ENCODE measurements at regions not wholly inside any gene's neighbourhood (a gene's known extent, or its start where the extent isn't known, plus 50 kb on each side); places are given as distances from the start of the nearest gene placed in this dataset.
"Not testable (repeated sequence)": the region's sequence is repeated elsewhere in the genome, so short reads cannot be mapped to it uniquely, and the experiment has no call there.

DNA sequence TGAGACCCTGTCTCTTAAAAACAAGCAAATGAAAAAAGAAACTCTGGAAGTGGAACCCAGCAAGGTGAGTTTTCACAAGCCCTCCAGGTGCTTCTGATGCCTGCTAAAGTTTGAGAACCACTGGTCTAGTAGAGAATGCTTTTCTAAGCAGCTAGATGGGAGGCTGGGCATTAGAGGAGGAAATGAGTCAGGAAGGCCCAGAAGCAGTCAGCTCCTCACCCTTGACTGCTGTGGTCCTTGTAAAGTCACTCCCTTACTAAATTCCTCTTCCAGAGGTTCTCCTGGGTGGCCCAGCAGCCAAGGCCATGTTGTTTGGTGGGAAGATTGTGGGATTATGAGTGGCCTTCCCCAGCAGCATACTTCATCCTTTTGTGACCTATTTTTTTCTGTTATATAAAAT lies 52.0 kb upstream of the FYN start:
- no peak for DNase-seq (ENCODE audit: low spot score)

DNA sequence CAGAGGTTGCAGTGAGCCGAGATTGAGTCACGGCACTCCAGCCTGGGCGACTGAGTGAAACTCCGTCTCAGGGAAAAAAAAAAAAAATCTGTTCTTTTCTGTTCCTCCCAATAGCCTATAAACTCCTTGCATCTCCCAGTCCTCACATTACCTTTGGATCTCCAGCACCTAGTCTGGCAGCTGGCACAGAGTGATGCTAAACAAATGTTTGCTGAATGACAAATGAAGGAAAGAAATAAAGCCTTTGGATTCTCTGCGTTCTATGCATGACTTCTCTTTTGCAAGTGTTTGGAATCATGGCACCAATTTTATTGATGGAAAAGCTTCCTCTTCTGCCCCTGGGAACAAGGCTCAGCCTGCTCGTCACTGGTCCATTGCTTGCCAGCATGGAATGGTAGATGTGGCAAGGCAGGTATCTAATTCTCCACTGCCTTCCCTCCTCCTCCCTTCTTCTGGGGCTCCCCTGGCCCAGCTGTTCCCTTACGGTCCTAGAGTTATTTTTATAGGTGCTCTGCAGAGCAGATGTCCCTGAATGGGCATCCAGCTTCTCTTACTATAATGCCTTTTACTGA lies 53.6 kb upstream of the FYN start:
- no peak for DNase-seq (ENCODE audit: low spot score)

GRCh38 chr6:111927321-111927720 lies 54.1 kb upstream of the FYN start:
- no peak for DNase-seq (ENCODE audit: low spot score)

DNA sequence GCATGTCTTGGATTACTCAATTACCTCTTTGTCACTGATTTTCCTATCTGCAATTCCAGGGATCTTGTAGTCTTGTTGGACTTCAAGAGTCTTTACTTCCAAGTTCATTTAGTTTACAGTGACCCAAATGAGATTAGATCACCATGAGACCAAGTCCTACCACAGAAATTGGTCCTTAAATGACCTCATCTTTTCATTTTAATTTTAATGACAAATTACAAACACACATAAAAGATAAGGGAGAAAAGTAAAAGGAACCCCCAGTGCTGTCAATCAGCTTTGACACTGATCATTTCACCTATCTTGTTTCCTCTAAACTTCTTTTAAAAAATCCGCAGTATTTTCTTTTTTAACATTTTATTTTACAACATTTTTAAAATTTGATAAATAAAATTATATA lies 54.9 kb upstream of the FYN start:
- DNase-seq (ENCODE audit: low spot score), result no peak

DNA sequence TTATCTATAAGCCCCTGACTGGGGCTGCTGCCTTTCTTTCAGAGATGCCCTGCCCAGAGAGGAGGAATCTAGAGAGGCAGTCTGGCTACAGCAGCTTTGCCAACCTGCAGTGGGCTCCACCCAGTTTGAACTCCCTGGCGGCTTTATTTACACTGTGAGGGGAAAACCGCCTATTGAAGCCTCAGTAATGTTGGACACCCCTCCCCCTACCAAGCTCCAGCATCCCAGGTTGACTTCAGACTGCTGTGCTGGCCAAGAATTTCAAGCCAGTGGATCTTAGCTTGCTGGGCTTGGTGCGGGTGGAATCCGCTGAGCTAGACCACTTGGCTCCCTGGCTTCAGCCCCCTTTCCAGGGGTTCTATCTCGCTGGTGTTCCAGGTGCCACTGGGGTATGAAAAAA lies 61.4 kb upstream of the FYN start:
- DNase-seq (ENCODE audit: low spot score), result not testable (repeated sequence)

DNA sequence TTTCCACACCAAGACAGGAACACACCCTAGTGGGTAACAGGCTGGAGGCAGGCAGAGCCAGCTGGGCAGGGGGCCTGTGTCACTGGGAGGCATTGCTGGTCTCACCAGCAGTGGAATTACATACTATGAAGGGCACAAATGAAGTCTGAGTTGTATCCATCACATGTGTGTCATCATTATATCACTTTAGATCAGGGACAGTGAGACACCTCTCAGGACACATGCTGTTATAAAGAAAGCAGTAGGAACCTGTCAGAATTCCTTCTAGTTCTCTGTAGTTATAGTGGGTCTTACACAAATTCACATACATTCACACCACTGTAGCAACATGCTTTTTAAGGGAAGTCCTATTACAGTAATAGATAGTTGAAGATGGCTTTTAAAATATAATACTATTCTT lies 63.5 kb upstream of the FYN start:
- no peak for DNase-seq (ENCODE audit: low spot score)

DNA sequence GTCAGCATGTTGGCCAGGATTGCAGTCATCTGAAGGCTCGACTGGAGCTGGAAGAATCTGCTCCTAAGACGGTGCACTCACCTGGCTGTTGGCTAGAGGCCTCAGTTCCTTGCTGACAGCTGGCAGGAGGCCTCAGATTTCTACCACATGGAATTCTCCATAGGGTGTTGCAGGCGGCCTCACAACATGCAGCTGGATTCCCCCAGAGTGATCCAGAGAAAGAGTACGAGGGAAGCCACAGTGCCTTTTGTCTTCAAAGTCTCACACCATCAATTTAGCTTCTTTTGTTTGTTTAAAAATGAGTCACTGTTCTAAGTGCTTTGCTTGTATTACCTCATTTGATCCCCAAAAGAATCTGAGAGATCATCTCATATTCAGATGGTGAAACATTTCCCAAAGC lies 65.5 kb upstream of the FYN start:
- DNase-seq (ENCODE audit: low spot score), result no peak

- DNase-seq (ENCODE audit: low spot score), result no peak
These were observed 66.7 kb upstream of the FYN start for GRCh38 chr6:111939902-111940301.

DNA sequence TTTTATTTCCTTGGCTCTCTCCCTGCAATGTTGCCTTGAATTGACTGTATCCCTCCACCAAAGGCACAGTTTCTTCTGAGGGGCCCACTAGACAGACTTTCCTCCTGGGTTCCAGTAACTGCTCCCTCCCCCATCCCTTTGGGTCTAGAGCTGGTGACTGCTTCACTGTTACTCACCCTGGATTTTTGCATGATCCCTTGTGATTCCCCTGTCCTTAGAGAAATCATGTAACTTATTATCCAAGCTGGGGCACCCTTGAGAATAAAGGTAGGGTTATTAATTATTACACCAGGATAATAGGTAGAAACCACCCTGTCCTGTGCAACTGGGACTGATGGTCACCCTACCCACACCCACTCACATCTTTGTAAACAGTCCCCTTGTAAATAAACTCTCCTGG lies 67.5 kb upstream of the FYN start:
- no peak for DNase-seq (ENCODE audit: low spot score)

- no peak for DNase-seq (ENCODE audit: low spot score)
These were observed 68.6 kb upstream of the FYN start for GRCh38 chr6:111941686-111942330.

DNA sequence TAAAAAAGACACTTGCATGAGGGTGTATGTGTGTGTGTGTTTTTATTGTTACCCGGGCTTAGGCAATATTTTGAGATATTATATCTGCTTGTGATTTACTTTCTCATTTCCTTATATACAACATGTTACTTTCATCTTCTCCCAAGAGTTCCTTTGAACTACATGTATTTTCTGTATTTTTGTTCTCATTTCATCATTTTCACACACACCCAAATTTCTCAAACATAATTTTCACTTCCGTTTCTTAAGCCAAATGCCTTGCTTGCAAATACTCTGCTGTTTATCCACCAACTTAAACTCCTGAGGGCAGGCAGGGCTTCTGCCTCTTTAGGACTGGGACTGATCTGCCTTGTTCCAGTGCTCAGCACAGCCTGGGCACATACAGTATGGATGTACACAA lies 69.3 kb upstream of the FYN start:
- no peak for DNase-seq (ENCODE audit: low spot score)

DNA sequence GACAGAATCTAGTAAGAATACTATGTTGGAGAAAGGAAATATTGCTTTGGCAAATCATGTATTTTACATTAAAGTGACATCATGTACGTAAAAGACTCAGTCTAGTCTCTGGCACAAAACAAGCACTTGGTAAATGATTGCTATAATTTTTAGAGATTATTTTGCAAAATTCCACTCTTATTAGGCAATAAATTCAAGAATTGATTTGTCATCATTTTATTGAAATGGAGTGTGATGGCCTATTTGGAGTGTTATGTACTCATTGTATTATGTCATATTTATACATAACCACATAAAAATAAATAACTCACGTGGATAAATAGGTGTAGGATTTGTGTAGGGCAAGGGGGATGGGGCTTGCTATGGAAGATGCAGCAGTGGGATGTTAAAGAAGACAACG lies 70.0 kb upstream of the FYN start:
- DNase-seq (ENCODE audit: low spot score), result no peak

- DNase-seq (ENCODE audit: low spot score), result no peak
These were observed 70.5 kb upstream of the FYN start for GRCh38 chr6:111943726-111944125.

- DNase-seq (ENCODE audit: low spot score), result no peak
These were observed 71.3 kb upstream of the FYN start for GRCh38 chr6:111944541-111944940.

DNA sequence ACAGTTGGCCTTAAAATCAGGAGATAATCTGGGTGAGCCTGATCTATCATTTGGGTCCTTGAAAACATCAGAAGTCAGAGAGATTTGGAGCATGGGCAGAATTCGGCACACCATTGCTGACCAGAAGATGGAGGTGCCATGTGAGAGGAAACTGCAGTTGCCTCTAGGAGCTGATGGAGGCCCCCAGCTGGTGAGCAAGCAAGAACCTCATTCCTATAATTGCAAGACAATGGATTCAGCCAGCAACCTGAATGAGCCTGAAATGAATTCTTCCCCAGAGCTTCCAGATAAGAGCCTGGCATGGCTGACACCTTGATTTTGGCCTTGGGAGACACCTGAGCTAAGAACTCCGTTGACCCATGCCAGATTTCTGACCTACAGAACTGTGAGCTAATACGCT lies 76.3 kb upstream of the FYN start:
- no peak for DNase-seq (ENCODE audit: low spot score)

DNA sequence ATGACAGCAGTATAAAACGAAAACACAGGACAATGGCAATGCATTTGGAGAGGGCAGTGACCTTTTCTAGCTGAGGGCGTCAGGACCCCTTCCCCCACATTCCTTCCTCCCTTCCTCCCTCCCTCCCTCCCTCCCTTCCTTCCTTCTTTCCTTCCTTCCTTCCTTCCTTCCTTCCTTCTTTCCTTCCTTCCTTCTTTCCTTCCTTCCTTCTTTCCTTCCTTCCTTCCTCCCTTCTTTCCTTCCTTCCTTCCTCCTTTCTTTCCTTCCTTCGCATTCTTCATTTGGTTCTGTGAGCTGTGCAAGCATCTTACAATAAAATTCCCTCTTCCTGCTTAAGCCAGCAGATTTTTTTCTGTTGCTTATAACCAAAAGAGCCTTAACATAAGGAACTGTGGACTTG lies 76.7 kb upstream of the FYN start:
- not testable (repeated sequence) for DNase-seq (ENCODE audit: low spot score)

DNA sequence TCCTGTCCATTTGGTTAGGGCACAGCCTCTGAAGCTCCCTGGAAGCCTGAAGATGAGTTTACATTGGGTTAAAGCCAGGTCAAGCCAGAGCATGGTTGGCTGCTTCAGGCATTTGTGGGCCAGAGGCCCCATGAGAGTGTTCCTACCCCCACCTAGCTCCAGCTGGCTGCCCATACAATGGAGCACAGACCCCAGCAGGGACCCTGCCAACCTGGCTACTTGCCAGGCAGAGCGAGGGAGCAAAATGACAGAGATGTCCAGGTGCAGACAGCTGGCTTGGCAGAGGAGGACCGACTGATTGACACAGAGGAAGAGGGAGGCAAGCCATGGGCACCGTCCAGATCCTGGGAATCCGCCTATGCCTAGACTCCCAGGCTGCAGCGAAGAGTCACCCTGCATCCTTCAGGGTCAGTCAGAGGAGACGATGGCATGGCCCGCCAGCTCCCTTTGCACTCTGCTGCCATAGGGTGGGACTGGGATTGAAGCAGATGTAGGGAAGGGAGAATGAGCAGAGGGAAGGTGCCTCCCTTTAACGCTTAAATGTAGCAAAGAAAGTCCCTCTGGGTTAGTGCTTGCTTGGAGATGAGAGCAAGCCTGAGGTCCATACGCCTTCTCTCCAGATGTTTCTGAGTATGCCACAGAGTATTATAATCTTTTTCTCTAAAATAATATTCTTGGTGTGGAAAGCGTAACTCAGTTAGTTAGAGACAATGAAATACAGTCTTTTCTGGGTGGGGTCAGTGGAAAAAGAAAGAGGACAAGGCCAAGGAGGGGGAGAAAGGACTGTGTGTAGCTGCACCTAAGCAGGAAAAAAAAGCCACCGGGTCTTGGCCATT lies 77.6 kb upstream of the FYN start:
- DNase-seq (ENCODE audit: low spot score), result no peak

- DNase-seq (ENCODE audit: low spot score), result no peak
These were observed 78.3 kb upstream of the FYN start for GRCh38 chr6:111951497-111952085.

DNA sequence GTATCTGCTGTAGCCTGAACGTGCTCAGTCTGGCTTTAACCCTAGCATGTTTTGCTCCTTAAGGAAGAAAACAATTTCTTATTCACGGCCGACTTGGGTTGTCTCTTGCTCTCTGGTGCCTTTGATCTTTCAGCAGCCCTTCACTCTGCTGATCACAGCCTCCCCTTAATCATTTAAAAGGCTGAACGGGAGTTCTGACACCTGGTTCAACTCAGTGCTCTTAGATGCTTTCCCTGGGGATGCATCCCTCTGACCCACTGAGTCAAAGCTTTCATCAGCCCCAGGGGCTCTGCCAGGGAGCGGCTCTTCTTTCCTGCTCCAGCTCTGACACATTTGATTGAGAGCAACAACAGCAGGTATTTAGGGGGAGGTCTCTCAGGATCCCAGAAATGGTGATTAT lies 79.0 kb upstream of the FYN start:
- DNase-seq (ENCODE audit: low spot score), result no peak

- no peak for DNase-seq (ENCODE audit: low spot score)
These were observed 79.7 kb upstream of the FYN start for GRCh38 chr6:111952821-111953540.

GRCh38 chr6:111956098-111956497 lies 82.8 kb upstream of the FYN start:
- DNase-seq (ENCODE audit: low spot score), result no peak

DNA sequence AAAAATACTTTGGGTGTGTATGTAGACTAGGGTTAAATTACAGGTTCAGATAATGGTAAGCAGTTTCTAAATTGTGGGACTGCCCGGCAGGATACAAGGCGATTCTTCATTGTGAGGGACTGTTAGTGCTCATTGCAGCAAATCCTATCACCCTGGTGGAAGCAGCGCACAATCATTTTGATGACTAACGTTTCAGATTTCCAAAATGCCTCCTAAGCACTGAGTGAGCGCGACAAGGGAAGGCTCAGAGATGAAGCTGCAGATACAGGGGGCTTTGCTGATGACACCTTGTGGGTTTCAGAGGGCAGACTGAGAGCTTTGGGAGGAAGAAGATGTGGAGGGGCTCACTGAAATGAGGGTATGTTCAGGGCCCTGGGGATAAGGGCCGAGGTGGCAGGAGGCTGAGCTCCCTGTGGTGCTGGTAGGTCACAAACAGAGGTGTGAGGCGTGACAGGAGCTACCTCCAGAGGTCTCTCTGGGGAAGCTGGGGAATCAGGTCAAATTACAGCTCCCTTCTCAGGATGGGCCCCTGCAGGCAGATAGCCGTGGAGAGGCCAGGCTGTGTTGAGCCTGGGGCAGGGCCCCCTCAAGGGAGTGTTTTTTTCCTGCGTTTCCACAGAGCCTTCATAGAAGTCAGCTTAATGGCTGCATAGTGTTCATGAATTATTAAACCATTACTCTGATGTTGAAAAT lies 84.5 kb upstream of the FYN start:
- DNase-seq (ENCODE audit: low spot score), result no peak

Measured in activated CD4-positive, alpha-beta T cell treated with anti-CD3 and anti-CD28 coated beads, Interleukin-2, Interleukin-4, amounts not matched to agents 100 ng/mL and 50 ng/mL, durations not matched to agents 16 hours and 8 hours (primary cell).